Skin epidermis (tissue), 12 donors: ENCODE measurements at regions not wholly inside any gene's neighbourhood (a gene's known extent, or its start where the extent isn't known, plus 50 kb on each side); places are given as distances from the start of the nearest gene placed in this dataset.

Experiments
- H3K27ac ChIP-seq, 21 experiments: fragments of 200-600 bp; sonication (generic) in 11 of 21; one replicate each; pipeline ENCODE4 v1.5.0; 2020; ENCODE audit warnings: mild to moderate bottlenecking in 3 of 21, inconsistent platforms in 2 of 21, moderate library complexity in 2 of 21
- H3K4me3 ChIP-seq, 7 experiments: fragments of 200-600 bp; sonication (generic) in 2 of 7; one replicate each; pipeline ENCODE4 v1.5.0; 2020; ENCODE audit warnings: inconsistent platforms in 2 of 7, mild to moderate bottlenecking in 2 of 7, moderate library complexity in 1 of 7

DNA sequence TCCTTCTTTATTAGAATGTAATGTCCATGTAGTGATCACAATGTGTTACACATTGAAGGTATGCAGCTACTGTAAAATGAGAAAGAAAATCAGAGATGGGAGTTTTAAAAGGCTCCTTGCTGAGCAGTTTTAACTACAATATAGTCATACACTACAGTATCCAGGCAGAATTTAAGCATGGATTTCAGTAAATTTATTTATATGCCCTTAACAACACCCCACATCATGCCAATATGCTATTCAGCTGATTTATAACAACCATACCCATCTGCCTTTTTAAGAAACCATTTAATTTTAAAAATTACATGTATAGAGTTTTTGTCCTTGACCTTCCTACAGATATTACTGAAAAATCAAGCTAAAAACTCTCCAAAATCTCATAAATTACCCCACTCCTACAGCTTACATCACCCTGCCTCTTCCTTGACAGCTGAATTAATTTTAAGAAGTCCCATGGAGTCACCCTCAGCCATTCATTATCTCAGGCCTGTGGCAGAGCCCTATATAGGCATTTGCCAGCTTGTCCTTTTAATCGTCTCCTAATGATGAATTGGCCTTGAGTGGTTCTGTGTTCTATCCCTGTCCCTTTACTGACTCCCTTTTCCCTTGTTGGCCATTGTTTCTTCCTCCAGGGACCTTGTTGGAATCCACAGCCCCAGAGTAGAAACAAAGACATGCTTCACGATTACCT lies 797.6 kb upstream of the ARRDC4 start:
- Histone ChIP-seq H3K27ac (no peak overlapping the region), H3K4me3 (no peak overlapping the region)

DNA sequence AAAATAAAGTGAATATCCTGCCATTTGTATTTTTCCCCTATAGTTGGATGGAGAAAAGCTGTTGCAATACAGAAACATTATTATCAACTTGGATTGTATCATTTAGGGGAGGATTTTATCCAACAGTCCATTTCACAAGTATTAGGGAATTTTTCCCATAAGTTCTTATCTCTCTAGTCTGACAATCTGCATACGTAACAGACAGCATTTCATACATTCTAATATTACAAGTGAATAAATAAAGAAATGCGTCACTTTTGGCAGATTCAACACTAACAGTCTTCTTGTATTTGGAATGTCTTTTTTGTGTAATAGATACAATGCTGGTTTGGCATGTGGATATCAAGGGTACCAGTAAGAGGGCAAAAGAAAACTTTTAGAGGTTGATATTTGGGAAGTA lies 795.3 kb upstream of the ARRDC4 start:
- no peak overlapping the region for H3K4me3 ChIP-seq
- H3K27ac ChIP-seq: no peak overlapping the region

DNA sequence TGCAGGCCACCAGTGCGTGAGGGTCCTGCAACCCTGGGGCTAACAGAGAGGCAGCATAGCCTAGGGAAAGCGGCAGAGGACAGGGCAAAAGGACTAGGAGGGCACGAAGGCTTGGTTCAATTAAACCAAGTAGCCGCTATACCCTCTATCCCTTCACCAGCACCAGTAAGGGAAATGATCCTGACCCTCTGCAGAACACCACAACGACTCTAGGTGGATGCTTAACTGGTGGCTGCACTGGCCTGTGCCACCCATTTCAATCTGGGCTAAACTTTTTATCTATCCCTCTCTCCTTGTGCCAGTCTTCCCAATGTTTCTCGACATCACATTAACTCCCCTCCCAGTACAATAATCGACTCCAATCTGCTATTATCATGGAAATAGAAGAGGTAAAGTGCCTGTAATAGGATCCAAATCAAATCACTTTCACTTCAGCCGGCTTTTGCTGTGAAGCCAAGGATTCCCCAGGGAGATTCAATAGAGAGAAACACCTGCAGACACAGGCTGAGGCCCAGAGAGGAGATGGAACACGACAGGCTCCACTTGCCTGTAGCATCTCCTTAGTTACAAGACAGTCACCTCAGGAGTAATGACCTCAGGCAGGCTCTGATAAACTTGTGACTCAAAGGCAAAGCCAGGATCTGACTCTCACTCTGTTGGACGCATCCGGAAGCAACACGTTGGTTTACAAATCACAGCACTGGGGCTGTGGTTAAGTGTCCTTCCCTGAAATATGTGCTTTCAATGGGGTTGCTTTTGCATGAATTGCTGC lies 791.6 kb upstream of the ARRDC4 start:
- H3K27ac ChIP-seq: no peak overlapping the region
- no peak overlapping the region for H3K4me3 ChIP-seq

DNA sequence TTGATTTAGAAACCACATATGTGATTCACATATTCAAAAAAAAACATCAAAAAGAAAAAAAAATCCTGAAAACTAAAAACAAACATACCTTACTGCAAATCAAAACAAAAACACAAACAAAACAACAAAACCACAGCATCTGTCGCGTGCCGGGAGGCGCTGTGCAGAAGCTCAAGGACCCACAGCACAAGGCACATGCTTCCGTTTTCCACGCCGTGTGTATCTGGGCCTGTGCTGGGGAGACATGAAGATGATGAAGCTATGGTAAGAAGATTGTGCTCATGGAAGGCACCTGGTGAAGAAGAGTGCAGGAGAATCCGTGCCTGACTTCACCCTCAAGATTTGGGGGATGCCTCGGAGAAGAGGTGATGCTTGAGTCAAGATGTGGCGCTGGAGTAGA lies 788.9 kb upstream of the ARRDC4 start:
- no peak overlapping the region for H3K4me3 ChIP-seq
- no peak overlapping the region for H3K27ac ChIP-seq

DNA sequence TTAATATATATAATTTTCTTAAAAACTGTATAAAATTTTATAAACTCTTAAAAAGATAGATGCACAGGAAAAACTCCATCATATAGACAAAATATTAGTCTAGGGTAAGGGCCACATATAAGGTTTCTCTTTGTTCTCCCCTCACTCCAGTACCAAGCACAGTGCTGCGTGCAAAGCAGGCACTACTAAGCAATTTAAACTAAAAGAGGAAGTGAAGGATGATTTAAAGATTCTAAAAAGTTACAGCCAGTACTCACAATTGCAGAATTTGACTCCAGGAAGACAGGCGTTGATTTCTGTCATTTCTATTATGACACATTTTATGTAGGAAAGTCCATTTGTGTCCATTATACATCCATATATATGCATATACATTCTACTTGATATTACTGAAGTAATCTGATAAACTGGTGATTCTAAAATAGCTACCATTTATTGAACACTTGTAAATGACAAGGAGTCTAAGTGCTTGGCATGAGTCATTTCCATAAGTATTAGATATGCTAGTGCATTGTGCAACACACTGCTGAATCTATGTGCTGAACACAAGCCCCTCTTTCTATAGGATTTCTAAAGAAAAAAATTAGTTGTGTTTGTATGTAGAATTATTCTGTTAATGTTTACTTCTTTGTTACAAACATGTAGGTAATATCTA lies 785.5 kb upstream of the ARRDC4 start:
- H3K27ac ChIP-seq: no peak overlapping the region
- no peak overlapping the region for H3K4me3 ChIP-seq

DNA sequence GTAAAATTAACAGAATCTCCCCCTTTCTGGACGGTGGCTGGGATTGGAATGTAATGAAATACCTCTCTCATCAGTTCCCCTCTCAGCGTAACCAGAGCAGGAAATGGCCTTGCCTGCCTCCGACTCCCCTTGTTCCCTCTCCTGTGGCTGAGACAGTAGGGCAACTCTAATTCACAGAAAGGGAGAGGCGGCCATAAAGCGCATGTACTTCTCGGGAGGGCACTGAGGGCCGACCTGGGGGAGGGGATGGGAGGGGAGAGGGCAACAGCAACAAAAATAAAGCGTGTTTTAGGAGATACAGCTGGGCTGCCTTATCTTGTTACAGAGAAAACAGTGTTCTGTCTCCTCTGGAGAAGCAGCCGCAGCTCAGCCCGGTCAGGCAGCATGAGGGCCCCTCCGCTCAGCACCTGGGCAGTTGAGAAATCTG lies 783.3 kb upstream of the ARRDC4 start:
- no peak overlapping the region for H3K4me3 ChIP-seq
- H3K27ac ChIP-seq: no peak overlapping the region

DNA sequence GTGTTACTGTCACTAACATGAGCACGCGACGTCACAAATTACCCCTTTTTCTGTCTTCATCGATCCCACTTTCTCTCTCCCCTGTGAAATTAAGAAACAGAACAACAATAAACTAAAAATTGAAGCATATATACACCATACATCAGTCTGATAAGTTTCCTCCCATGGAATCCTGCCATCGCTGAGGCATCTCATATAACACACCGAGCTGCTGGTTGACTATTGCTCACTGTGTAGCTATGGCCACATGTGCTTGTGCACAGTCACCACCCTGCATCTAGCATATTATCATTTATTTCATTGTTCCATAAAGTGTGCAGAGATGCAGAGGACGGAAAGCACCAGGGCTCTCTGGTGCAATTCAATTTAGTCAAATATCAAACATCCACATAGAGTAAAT lies 777.9 kb upstream of the ARRDC4 start:
- Histone ChIP-seq H3K27ac (no peak overlapping the region), H3K4me3 (no peak overlapping the region)

DNA sequence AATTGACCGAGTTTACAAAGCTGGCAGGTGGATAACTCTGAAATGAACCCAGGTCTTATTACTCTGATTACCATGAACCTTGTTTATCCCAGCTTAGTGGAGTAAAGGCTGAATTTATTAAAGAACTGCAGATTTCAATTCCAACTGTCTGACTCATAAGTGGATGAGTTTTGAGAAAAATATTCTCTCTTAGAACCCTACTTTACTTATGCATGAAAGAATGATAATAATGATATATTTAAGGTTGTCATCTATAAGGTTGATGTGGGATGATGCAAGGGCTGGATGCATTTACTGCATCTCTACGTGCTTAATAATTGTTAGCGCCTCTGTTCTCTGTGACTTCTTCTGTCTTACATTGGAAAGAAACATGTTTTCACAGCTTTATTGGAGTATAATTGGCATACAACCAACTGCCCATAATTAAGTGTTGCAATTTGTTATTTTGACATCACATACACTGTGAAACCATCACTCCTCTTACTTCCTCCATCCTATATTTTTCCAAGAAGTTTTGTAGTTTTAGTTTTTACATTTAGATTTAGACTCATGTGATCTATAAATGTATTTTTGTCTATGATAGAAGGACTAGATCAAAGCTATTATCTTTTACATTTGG lies 771.2 kb upstream of the ARRDC4 start:
- Histone ChIP-seq H3K27ac (no peak overlapping the region), H3K4me3 (no peak overlapping the region)

DNA sequence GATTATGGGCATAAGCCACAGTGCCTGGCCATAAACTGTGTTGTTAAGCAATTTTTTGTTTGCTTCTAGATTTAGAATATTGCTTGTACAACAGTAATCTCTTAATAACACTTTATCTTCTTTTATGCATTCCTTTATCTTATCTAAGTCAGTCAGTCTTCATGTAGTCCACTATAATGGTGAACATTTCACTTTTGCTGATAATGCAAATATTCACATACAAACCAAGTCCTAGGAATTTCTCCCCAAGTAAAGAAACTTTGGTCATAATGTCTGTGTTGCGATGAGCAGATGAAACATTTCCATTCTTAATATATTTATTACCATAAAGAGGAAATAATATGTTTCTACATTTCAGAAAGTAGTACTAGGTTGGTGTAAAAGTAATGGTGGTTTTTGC lies 765.8 kb upstream of the ARRDC4 start:
- Histone ChIP-seq H3K4me3 (no peak overlapping the region), H3K27ac (no peak overlapping the region)

DNA sequence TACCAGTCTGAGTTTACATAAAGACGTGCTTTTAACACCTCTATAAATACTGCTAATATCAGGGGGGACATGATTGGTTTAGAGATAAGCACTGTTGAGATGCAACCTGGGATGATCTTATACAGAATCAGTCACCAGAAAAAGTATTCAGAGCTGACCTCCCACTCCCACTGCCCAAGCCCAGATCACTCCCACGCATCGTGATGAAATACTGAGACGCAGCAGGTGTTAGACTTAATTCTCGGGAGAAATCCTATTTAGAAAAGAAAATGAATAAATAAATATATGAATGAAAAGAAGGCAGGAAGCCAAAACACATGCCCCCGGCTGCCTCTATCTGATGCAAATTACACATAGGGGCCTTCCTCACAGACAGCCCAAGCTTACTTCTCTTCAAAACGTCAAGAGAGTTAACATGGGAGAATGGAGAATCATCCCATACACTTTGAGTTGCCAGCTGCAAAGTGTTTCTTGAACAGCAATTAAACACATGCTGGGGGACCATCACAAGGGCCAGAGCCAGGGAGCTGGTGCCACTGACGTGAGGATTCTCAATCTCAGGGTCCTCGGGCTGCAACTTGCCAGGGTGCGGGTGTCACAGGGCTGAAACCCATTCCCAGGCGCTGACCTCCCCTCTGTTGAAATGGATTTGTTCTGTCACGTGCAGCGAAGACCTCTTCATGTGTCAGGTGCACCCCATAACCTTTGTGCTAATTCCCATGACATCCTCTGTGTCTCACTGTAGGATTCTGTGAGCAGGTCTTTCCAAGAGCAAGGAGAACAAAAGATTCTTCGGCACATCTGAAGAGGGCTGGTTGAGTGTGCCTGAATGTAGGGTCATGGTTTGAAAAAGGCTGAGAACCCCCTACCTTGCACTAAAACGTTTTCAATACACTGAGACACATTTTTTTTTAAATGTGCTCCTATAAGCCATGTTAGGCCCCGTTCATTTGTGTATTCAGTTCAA lies 764.2 kb upstream of the ARRDC4 start:
- no peak overlapping the region for H3K4me3 ChIP-seq
- no peak overlapping the region for H3K27ac ChIP-seq

DNA sequence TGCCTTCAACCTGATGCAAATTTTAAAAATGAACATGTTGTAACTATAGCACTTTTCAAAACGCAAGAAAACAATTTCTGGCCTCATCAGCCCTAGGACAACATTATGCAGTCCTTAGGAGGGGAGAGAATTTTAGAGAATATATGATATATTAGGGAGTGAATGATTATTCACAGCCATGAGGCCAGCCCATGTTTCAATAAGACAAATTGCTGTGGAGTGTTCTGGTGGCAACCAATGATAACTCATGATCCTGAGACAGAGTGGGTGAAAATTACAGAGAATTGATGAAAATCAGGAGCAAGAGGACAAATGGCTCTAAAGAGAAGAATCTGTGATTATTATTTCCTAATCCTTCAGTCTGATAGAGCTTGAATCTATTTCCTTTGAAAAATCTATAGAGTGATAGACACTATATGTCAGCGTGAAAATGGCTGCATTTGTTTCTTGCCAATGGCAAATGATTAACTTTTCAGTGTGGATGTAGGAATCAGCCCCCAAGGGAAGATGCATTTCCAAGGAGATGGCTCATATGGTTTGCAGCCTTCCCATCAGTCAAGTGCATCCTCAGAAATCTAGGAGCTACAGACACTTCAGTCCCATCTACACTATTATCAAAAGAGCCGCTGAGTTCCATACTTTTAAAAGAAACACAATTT lies 761.0 kb upstream of the ARRDC4 start:
- Histone ChIP-seq H3K27ac (no peak overlapping the region), H3K4me3 (no peak overlapping the region)

DNA sequence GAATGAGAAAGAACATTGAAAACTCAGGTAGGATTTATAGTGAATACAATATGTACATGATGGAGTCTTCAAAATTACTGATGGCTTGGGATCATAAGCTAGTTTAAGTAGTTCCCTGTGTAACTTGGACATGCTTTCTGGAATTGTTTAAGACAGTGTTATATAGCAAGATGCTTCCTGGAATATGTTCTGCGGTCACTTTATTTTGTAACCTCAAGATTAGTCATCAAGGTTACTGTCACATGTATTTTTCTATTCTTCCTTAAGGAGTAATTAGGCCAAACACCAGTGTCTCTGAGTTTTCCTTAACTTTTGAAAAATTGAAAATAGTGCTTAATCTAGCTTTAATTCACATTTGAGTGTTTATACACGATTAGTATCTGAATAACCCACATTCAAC lies 760.3 kb upstream of the ARRDC4 start:
- Histone ChIP-seq H3K27ac (no peak overlapping the region), H3K4me3 (no peak overlapping the region)

DNA sequence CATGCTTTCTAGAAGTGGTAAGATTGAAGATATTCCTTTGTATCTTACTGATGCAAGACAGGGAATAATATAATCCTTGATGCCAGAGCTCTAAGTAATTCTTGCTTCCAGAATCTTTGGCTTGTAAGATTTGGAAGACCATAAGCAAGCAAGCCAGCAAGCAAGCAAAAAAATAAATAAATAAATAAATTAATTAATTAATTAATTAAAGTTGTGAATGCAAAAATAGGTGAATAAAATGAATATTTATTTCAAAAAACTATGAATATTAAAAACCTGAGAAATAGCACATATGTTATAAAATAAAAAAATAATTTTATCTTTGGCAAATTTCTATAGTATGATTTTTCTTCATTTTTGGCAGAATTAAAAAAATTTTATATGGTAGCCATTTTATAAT lies 750.2 kb upstream of the ARRDC4 start:
- H3K4me3 ChIP-seq: no peak overlapping the region
- H3K27ac ChIP-seq: no peak overlapping the region

DNA sequence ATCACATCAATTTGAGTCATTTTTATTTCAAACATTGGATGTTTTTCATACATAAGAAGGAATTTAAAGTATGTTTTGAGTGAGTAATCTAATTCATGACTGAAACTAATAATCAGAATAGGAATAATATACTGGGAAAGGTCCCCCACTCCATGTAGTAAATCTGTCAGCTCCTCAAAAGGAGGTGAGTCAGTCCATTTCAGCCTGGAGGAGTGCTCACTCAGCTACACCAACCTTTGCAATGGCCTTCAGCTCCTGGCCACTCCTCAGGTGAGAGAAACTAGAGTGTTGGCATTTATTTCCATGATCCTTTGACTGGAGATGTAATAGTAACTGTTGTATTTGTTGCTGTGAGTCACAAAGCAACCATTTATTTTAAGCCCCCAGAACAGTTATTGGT lies 744.9 kb upstream of the ARRDC4 start:
- Histone ChIP-seq H3K4me3 (no peak overlapping the region), H3K27ac (no peak overlapping the region)

DNA sequence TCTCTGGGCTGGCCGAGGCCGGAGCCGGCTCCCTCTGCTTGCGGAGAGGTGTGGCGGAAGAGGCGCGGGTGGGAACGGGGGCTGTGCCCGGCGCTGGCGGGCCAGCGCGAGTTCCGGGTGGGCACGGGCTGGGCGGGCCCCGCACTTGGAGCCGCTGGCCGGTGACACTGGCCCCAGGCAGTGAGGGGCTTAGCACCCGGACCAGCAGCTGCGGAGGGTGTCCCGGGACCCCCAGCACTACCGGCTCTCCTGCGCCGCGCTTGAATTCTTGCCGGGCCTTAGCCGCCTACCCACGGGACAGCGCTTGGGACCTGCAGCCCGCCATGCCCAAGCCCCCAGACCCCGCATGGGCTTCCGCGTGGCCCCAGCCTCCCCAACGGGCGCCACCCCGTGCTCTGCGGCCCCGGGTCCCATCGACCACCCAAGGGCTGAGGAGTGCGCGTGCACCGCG lies 736.3 kb upstream of the ARRDC4 start:
- no peak overlapping the region for H3K4me3 ChIP-seq
- no peak overlapping the region for H3K27ac ChIP-seq

DNA sequence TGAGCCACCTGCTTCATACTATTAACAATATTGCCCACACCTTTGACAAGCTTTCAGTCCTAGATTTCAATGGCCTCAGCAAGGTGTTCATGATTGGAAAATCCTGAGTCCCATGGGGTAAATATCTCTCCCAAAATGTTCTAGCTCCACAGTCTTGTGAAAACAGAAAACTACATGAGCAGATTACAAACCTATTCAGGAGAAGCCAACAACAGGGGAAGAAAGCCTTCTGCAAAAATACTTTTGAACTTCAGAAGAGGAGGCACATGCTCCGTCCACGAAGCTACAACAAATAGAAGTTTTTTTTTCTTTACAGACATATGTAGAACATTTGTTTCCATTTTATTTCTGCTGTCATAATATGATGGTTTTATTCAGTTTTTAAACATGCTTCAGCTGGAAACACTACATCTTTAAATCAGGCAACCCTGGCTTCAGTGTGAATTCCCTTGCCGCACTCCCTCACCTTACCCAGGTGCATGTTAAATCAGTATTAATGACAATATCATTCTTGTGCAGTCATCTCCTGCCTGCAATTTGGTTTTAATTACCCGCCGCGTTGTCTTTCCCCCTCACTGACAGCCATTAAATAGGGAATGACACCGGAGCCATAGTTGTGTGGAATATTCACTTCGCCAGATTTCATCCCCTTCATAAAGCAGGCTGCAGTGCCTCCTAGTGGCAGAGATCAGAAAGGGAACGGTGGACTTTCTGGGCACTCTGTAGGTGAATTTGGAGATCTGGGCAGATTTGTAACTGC lies 725.5 kb upstream of the ARRDC4 start:
- no peak overlapping the region for H3K27ac ChIP-seq
- no peak overlapping the region for H3K4me3 ChIP-seq

DNA sequence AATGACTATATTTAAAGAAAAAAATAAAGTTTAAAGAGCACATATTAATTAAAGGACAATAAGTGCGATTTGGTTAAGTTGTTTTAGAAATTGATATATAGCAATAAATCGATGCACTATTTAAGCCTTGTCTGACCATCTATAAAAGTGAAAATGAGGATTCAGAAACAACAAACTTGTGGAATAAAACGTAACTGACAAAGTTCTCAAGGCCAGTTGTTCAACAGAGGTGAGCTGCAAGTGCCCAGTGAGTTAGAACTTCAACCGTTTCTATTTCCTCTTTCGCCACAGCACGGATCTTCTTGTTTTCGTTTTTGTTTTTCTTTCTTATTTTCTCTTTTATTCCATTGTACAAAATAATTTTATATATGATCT lies 724.9 kb upstream of the ARRDC4 start:
- no peak overlapping the region for H3K27ac ChIP-seq
- H3K4me3 ChIP-seq: no peak overlapping the region

DNA sequence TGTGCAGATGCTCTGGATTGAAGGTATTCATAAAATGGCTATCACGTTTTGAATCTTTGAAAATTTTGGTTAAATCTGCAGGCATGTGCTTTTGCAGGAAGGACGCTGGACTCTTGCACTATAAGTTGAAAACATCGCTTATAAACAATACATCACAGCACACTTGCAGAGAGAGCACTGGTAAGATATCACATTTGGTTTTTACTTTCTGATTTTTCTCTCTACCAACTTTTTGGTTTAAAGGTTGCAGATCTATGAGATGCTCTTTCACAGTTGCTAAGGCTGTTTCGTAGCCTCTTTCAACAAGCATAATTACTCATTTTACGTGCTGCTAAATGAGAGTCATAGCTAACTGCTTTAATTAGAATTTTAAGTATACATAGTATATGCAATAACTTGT lies 724.4 kb upstream of the ARRDC4 start:
- Histone ChIP-seq H3K4me3 (no peak overlapping the region), H3K27ac (no peak overlapping the region)
